ENCODE measurements at regions not wholly inside any gene's neighbourhood (a gene's known extent, or its start where the extent isn't known, plus 50 kb on each side); places are given as distances from the start of the nearest gene placed in this dataset.
"Not testable (repeated sequence)": the region's sequence is repeated elsewhere in the genome, so short reads cannot be mapped to it uniquely, and the experiment has no call there.

DNA sequence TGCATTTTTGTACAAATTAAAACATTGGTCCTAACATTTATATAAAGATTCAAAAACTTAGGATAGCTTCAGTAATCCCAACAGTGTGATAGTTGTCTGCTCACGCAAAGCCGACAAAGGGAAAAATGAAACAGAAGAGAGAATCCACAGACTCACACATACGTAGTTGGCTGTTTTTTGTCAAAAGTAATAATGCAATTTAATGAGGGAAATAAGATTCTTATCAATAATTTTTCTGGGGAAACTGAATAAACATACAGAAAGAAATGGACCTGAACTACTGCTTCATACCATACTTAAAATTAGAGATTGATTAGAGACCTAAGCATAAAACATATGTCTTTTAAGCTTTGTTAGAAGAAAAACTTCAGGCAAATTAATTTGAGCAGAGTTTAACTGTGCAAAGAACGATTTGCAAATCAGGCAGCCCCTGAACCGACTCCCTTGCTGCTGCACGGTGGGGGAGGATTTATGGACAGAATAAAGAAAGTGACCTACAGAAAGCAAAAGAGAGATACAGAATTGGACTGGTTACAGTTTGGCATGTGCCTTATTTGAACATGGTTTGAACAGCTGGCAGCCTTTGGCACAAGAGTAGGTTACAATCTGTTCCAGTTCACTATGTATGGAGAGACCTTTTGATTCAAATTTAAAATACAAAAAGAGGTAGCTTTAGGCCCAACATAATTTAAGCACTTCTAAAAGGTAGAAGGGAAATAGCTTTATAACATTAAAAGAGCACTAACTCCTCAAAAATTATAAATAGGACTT is 64.9 kb upstream of the CTSV start:
- TF ChIP-seq, protein P1, sequence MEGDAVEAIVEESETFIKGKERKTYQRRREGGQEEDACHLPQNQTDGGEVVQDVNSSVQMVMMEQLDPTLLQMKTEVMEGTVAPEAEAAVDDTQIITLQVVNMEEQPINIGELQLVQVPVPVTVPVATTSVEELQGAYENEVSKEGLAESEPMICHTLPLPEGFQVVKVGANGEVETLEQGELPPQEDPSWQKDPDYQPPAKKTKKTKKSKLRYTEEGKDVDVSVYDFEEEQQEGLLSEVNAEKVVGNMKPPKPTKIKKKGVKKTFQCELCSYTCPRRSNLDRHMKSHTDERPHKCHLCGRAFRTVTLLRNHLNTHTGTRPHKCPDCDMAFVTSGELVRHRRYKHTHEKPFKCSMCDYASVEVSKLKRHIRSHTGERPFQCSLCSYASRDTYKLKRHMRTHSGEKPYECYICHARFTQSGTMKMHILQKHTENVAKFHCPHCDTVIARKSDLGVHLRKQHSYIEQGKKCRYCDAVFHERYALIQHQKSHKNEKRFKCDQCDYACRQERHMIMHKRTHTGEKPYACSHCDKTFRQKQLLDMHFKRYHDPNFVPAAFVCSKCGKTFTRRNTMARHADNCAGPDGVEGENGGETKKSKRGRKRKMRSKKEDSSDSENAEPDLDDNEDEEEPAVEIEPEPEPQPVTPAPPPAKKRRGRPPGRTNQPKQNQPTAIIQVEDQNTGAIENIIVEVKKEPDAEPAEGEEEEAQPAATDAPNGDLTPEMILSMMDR (IDR thresholded peaks at IDR 0.05), result not testable (repeated sequence)
- TF ChIP-seq POLR2A (IDR thresholded peaks at IDR 0.05), result not testable (repeated sequence)
